Aorta (tissue), 5 donors: ENCODE measurements at regions not wholly inside any gene's neighbourhood (a gene's known extent, or its start where the extent isn't known, plus 50 kb on each side); places are given as distances from the start of the nearest gene placed in this dataset.
"Not testable (repeated sequence)": the region's sequence is repeated elsewhere in the genome, so short reads cannot be mapped to it uniquely, and the experiment has no call there.

Experiments used
- ATAC-seq: fragments of 200-7000 bp; cut with Tn5 transposase; one replicate; pipeline ENCODE4 v1.9.1; 2022; ENCODE audit warnings: moderate library complexity; ENCODE audit not compliant: low FRiP score
- DNase-seq, 2 donors: peaks; one replicate each; pipeline ENCODE4 v3.0.0-alpha.2; 2020
- H3K27ac ChIP-seq, 2 donors: one replicate each; pipeline ENCODE4 v1.5.1; 2013; ENCODE audit warnings: low read length in 2 of 2, mild to moderate bottlenecking in 2 of 2, moderate library complexity in 2 of 2, control low read depth in 1 of 2, inconsistent platforms in 1 of 2, low read depth in 1 of 2
- H3K27me3 ChIP-seq, 2 donors: one replicate each; pipeline ENCODE4 v1.6.1; 2013; ENCODE audit warnings: control low read depth in 1 of 2, low read length in 1 of 2, mild to moderate bottlenecking in 1 of 2, moderate library complexity in 1 of 2; ENCODE audit not compliant: insufficient read depth in 2 of 2, control insufficient read depth in 1 of 2
- H3K36me3 ChIP-seq, 2 donors: one replicate each; pipeline ENCODE4 v1.6.1; 2013; ENCODE audit warnings: control low read depth in 1 of 2, low read length in 1 of 2, mild to moderate bottlenecking in 1 of 2; ENCODE audit not compliant: insufficient read depth in 2 of 2, control insufficient read depth in 1 of 2
- H3K4me1 ChIP-seq, 2 donors: one replicate each; pipeline ENCODE4 v1.6.1; 2013; ENCODE audit warnings: low read length in 2 of 2, control low read depth in 1 of 2, mild to moderate bottlenecking in 1 of 2, moderate library complexity in 1 of 2; ENCODE audit not compliant: insufficient read depth in 2 of 2, control insufficient read depth in 1 of 2
- H3K4me3 ChIP-seq, 2 donors: one replicate each; pipeline ENCODE4 v1.5.1; 2013; ENCODE audit warnings: low read length in 2 of 2, control low read depth in 1 of 2, mild to moderate bottlenecking in 1 of 2
- H3K9me3 ChIP-seq: one replicate; pipeline ENCODE4 v1.6.1; 2013; ENCODE audit warnings: mild to moderate bottlenecking, low read length; ENCODE audit not compliant: control insufficient read depth
- WGBS, 2 donors: extraction: QIAGEN DNeasy Blood & Tissue Kit; methylation state at CpG; one replicate each; pipeline ENCODE4 v1.1.7; 2013; 5-methylcytosine and 5-hydroxymethylcytosine counted together
- intact Hi-C, 2 donors: fragments of 100-400 bp; cut with DNase I; formaldehyde crosslinking; loops; one replicate each; pipeline versions ENCODE4 v1.14.2 to v1.15.0; 2022
- donor health status: healthy with polysubstance abuse.
- donor health status: Bipolar disorder and iron deficiency.
- donor health status: DM: no; HTN: no; CAD: no.
- donor health status: DM: no; HTN: no; CAD: no.
- donor health status: DM: yes; HTN: yes; CAD: no.

DNA sequence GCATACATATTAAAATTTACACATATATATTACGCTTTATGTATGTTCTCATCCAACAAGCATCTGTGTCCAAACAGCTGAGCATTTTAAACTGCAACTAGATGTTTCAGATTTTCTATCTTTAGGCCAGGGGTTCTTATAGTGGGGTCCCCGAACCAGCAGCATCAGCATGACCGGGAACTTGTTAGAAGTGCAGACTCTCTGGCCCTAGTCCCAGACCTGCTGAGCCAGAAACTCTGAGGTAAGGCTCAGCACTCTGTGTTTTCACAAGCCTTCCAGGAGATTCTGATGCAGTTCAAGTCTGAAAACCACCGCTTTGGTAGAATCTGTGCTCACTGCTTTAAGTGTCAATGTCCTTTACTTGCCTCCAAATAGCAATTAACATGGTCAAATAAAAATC, 266.2 kb upstream of the CASK start:
- H3K27me3 ChIP-seq = no peaks in the 10 kb centered on the region
- DNase-seq (no peak), ATAC-seq (no peak)
- no peak overlapping the region for H3K27ac ChIP-seq
- WGBS, 2 donors = 35 to 44% methylated on average over 4 of the region's 4 CpGs
- H3K4me1 ChIP-seq = no peaks in the 10 kb centered on the region
- intact Hi-C loops = no loop called here
- no peaks in the 10 kb centered on the region for H3K9me3 ChIP-seq
- H3K36me3 ChIP-seq = no peaks in the 10 kb centered on the region
- H3K4me3 ChIP-seq = no peak overlapping the region

DNA sequence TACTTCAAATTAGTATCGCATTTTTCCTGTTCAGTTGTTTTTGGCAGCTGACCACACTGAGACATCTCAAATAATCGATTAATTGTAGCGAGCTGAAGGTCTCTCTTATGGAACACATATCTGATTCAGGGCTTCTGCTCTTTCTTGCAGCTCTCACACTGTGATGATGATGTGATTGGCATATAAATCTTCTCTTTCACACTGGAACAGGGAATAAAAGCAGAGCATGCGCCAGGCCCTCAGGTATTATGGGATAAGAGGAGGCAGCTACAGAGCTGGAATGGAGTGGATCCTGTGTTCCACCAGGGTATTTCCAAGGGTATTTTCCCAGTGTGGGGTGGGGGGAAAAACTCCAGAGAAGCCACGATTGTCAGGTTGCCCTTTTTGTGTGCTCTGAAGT, 265.4 kb upstream of the CASK start:
- WGBS, 2 donors = 75 to 84% methylated on average over 5 of the region's 5 CpGs
- Histone ChIP-seq H3K9me3 (no peaks in the 10 kb centered on the region), H3K36me3 (no peaks in the 10 kb centered on the region), H3K27me3 (no peaks in the 10 kb centered on the region), H3K4me3 (no peak overlapping the region), H3K27ac (no peak overlapping the region), H3K4me1 (no peaks in the 10 kb centered on the region)
- DNase-seq (no peak), ATAC-seq (no peak)
- intact Hi-C loops = no loop called here

GRCh38 chrX:42176789-42177188, 253.4 kb upstream of the CASK start:
- H3K4me1 ChIP-seq = no peaks in the 10 kb centered on the region
- H3K27me3 ChIP-seq = no peaks in the 10 kb centered on the region
- no peak for DNase-seq
- intact Hi-C loops = no loop called here
- H3K36me3 ChIP-seq = no peaks in the 10 kb centered on the region
- H3K27ac ChIP-seq = no peak overlapping the region
- WGBS, 2 donors = 69 to 71% methylated on average over 6 of the region's 6 CpGs
- no peaks in the 10 kb centered on the region for H3K9me3 ChIP-seq
- H3K4me3 ChIP-seq = no peak overlapping the region
- ATAC-seq = no peak

- Histone ChIP-seq H3K9me3 (no peaks in the 10 kb centered on the region), H3K4me3 (no peak overlapping the region), H3K27me3 (no peaks in the 10 kb centered on the region), H3K4me1 (no peaks in the 10 kb centered on the region), H3K36me3 (no peaks in the 10 kb centered on the region), H3K27ac (no peak overlapping the region)
- intact Hi-C loops = no loop called here
- no peak for DNase-seq
- WGBS, 2 donors = 77 to 92% methylated on average over 2 of the region's 2 CpGs
- no peak for ATAC-seq
Measured at GRCh38 chrX:42175843-42176242, 252.5 kb upstream of the CASK start.

GRCh38 chrX:42157923-42158322, 234.6 kb upstream of the CASK start:
- H3K36me3 ChIP-seq, H3K27ac ChIP-seq, H3K27me3 ChIP-seq, H3K4me1 ChIP-seq, intact Hi-C loops, ATAC-seq, H3K4me3 ChIP-seq, DNase-seq, H3K9me3 ChIP-seq: not testable (repeated sequence)
- WGBS, 2 donors = 86 to 91% methylated on average over 2 of the region's 2 CpGs

- H3K36me3 ChIP-seq = no peaks in the 10 kb centered on the region
- H3K27me3 ChIP-seq = no peaks in the 10 kb centered on the region
- 77 to 93% methylated on average over 3 of the region's 3 CpGs for WGBS, 2 donors
- H3K4me1 ChIP-seq = no peaks in the 10 kb centered on the region
- intact Hi-C loops = no loop called here
- no peak for DNase-seq
- no peak for ATAC-seq
- no peaks in the 10 kb centered on the region for H3K9me3 ChIP-seq
- H3K4me3 ChIP-seq = no peak overlapping the region
- H3K27ac ChIP-seq = no peak overlapping the region
Measured at GRCh38 chrX:42151808-42152207, 228.5 kb upstream of the CASK start.

DNA sequence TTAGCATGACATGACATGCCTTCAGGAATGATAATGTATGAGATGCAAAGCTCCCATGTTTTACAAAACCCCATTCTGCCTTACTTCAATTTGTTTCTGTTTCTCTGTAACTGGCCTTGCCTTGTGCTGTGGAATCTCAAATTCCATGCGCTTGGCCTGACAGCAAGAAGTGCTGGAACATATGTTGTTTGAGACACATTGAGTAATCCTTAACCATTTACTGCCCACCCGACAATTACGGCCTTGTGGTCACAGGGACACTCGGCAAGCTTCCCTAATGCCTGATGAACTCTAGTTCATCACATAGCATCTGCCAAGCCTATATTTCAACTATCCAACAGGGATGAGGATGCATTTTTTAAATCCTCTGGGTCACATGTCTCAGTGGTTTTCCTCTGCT, 226.4 kb upstream of the CASK start:
- H3K9me3 ChIP-seq = no peaks in the 10 kb centered on the region
- H3K27ac ChIP-seq = no peak overlapping the region
- 70 to 73% methylated on average over 4 of the region's 4 CpGs for WGBS, 2 donors
- H3K27me3 ChIP-seq = no peaks in the 10 kb centered on the region
- no peak overlapping the region for H3K4me3 ChIP-seq
- DNase-seq = no peak
- no peaks in the 10 kb centered on the region for H3K36me3 ChIP-seq
- H3K4me1 ChIP-seq = no peaks in the 10 kb centered on the region
- intact Hi-C loops = no loop called here
- no peak for ATAC-seq

DNA sequence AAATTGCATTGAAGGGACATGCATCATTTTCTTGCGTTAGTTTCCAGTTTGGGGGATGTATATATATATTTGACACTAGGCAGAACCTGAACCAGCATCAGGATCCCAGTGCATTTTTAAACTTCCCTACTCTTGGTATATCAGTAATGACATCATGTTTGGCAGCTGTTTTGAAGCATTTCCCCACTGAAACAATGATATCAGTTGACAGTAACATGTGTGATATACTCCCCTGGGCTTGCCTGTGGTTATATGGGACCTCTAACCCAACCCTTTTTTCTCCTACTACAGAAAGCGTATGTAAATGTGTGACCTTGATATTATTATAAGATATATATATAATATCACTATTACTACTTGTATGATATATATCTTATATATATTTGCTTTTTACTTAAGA, 225.9 kb upstream of the CASK start:
- intact Hi-C loops = no loop called here
- 60 to 88% methylated on average over 2 of the region's 2 CpGs for WGBS, 2 donors
- H3K36me3 ChIP-seq = no peaks in the 10 kb centered on the region
- ATAC-seq = no peak
- no peak overlapping the region for H3K27ac ChIP-seq
- H3K9me3 ChIP-seq = no peaks in the 10 kb centered on the region
- no peaks in the 10 kb centered on the region for H3K27me3 ChIP-seq
- no peak for DNase-seq
- no peak overlapping the region for H3K4me3 ChIP-seq
- H3K4me1 ChIP-seq = no peaks in the 10 kb centered on the region

GRCh38 chrX:42143866-42144592, 220.7 kb upstream of the CASK start:
- ATAC-seq (no peak), DNase-seq (no peak)
- intact Hi-C loops = no loop called here
- WGBS, 2 donors = 19 to 38% methylated on average over 5 of the region's 5 CpGs
- Histone ChIP-seq H3K27me3 (no peaks in the 10 kb centered on the region), H3K36me3 (no peaks in the 10 kb centered on the region), H3K9me3 (no peaks in the 10 kb centered on the region), H3K27ac (no peak overlapping the region), H3K4me3 (no peak overlapping the region), H3K4me1 (no peaks in the 10 kb centered on the region)
